Amygdala (tissue), 56 donors: ENCODE measurements at regions not wholly inside any gene's neighbourhood (a gene's known extent, or its start where the extent isn't known, plus 50 kb on each side); places are given as distances from the start of the nearest gene placed in this dataset.

Experiments used
- DNase-seq, 56 donors: peaks; one replicate each; lab custom pipeline; 2025; lab: John Stamatoyannopoulos, UW

DNA sequence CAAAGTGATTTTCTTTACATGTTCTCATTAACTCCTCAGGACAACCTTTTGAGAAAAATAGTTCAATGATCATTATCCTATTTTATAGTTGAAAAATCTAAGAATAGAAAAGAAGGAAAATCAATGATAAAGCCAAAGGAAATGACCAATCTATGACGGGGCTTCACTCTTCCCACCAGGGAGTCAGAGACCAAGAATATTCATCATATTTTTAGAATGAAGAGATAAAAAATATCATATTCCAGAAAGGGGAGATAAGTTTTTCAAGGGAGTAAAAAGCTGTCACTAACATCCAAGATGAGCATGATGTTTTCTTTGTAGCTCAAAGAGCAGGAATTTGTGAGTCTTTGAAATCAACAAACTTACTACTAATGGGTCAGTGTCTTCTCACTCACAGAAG lies 71.5 kb upstream of the LPP start:
- no peak for DNase-seq

DNA sequence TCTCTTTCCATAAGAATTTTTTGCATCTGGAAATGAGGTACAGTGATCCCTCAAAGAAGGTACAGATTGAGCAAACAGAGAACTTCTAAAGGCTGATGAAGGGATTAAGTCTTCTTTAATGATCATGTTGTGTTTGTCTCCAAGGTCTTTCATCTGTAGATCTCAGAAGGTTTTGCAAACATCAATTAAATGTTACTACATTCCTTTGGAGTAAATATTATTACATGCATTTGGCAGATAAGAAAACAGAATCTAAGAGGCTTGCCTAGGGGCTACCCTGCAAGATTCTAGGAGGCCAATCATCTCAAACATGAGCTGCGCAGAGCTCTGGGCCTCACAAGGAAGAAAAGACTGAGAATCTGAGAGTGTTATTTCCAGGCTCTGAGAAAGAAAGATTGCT lies 70.9 kb upstream of the LPP start:
- DNase-seq: no peak

DNA sequence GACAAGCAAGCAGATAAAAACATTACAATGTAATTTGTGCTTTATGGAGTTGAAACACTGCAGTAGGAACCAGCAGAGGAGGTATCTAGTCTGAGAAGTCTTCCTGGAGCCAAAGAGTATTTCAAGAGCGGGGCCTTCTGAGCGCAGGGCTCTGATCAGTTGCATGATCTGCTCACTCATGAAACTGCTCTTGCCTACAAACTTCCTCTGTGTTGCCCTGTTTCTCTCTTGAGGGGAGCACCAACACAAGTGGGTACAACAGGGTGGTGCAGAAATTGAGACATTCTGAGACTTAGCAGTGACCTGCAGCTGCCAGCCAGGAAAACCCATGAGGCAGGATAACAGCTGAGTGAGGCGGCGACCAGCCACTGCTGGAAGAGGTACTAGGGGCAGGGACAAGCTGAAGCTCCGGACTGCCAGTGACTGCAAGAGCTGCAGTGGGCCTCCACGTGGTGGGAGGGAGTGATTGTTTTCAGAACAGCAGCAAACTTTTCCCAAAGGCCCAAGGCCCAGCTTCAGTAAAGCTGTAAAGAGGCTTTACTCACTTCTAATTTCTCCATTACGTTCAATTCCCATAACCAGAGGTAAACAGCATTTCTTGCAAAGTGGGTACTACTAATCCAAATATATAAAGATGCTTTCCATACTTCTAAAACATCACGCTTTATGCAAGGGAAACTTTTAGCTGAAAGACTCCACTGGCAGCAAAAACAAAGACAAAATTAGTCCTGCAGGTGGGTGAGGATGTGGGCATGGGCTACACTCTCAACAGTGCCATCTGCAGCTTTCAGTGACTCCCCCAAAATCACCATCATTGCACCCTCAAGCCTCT lies 69.0 kb upstream of the LPP start:
- DNase-seq: no peak

DNA sequence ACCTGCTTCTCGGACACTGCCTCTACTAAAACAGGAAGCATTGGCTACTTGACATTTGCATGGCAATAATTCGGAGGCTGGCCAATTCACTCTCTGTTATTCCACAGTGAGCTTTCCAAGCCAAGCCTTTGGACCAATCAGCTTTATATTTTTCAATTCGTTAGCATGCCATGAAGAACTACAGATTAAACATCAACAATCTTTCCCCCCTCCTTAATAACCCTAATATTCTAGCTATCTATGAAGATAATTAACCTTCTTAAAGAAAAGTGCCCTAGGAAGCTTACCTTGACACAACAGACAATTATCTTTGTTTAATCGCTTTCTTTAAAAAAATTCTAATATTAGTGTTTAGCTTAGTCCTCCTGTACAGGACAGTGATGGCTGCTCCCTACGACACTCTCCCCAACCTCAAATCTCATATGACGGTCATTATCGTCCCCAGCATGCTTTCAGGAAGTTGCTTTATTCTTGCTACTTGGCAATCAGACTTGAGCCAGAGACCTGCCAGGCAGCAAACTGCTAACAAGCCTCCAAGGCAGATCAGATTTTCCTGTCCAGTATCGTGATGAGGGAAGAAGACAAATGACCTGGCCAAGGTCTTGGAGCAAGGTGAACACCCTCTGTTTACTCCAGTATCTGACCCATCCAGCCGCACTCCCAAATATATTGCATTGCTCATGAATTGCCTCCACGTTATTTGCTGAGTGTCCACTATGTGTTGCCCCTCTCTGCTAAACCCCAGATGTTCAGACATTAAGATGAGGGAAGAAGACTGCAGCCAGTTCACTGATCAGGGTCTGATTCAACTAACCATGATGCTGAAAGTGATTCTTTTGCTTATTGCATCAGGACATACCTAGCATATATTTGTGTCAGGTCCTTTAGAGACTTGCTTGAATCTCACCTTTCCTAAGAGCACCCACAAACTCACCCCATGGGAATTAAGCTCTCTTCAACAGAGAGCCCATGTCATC lies 68.1 kb upstream of the LPP start:
- no peak for DNase-seq

DNA sequence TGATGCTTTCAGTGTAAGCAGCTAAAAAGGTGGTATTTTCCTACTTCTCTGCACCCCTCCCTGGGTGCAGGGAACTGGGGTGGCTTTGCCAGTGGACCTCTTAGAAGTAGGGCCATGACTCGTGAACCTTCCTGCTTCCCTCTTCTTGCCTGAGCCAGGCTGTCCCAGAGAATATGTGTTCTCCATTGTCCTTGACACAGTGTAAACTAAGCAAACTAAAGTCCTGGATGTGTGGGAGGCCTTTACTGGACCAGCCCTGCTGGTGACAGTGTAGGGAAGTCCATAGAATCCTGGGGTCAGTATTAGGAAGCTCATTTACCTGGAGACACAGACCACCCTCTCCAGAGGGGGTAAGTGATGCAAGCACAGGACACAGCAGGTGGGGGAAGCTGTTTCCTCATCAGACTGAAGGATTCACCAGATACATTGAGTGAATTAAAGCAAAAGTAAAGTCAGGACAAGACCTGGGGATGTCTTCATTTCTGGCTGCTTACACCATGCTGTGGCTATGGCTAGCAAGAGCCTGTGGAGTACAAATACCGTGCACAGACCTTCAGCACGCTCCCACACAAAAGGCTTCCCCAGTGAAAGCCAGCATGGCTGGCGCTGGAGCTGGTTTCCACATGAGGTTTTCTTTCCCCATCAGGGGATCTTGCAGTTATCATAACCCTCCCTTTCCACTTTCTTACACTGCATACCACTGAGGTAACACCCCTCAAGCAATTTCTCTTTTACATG lies 64.8 kb upstream of the LPP start:
- no peak for DNase-seq

DNA sequence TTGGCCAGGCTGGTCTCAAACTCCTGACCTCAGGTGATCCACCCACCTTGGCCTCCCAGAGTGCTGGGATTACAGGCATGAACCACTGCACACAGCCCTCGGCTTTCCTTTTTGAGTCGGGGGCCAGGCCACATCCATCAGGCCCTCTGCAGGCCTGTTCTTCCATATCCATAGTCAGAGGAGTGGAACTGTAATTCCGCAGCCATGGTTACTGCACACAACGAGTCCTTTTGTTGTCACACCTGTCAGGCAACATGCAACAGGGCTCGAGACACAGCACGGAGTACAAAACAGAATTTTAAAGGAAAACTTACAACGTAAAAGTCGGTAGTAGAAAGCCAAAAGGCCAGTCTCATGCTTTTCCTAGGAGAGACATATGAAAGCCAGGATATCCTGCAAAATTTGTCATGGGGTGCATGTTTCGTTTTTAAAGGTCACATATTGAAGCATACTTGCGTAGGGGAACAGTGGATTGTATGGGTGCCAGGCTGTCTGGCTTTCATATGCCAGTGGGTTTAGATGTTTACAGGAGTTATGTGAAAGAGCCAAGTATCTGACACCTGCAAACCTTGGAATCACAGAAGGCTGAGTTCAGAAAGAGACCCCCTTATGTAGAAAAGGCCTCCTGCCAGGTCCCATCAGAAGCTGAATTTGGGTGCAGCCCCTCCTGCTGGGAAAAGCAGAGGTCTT lies 63.2 kb upstream of the LPP start:
- no peak for DNase-seq

DNA sequence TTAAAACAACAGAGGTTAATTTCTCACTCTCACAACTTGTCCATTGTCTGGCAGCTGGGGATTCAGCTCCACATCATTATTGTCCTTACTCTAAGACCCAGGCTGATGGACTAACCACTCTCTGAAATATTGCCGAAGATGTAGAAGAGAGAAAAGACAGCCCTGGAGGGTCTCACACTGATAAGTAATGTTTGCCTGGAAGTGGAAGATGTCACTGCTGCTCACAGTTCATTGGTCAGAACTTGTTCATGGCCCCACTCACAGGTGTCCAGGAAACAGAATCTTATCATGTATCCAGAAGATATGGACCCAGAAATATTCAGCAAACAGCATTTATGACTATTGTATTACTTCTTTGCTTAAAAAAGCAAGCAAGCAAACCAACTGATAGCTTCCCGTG lies 62.2 kb upstream of the LPP start:
- no peak for DNase-seq

DNA sequence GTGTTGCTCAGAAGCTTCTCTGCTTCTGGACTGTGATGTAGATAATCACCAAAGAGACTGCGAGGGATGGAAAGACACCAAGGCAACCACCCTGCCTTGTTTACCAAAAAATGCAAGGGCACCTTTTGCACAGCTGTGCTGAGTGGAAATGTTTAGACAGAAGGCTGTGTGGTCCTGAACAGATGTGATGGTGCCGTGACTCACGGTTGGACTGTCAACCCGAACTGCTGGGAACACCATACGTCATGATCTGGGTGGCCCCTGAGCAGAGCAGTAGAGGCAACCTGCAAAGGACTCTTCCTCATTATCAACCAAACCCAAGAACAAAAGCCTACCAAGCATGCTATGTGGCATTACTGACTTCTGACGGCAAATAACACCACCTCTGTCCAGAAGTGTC lies 61.3 kb upstream of the LPP start:
- DNase-seq: no peak

DNA sequence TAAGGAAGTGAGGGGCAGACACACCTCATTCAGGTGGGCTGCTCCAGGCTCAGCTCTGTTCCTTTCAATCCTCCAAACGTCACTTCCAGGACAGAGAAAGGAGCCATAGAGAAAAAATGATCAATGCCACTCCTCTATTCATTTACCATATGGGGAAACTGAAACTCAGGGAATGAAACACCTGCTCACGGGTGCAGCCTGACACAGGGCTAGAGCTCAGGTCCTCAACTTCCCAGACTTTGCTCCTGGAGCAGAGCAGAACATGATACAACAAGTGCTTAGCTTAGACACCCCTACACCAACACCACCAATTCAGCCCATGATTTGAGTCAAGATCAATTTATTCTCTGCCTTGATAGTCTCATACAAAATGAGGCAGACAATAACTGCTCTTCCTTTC lies 58.5 kb upstream of the LPP start:
- no peak for DNase-seq

DNA sequence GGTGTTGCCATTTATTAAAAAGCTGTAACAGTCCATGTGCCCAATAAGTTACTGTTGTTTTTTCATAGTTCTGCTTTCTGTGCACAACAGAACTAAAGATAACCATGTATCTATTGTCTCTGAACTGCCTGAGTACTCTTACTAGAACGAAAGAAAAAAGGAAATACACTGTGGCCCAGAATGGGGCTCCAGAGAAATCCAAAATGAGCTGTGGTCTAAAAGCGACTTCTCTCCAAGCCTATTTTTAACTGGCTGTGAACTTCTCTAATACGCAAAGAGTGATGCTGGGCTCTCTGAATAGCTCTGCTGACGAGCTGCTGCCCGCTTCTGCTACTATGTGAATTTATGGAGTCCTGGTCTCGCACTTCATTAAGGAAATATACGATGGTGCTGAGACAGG lies 56.2 kb upstream of the LPP start:
- peak in 12 of 56 donors; percentile 2 to 50 (median 8) for DNase-seq

DNA sequence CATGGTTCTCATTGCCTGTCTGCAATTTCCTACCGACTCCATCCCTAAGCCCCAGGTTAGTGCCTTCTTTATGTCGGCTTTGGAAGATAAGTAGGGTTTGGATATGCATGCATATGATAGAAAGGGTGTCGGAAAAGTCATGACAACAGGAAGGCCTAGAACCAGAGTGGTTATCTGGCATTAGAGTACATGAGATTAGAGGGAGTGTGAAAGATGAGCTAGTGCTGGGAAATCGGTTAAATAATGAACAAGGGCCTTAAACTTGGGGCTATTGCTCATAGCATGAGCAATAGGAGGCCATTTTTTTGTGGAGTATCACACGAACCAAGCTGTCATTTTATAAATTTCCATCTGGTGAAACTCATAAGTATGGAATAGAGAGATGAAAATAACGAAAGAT lies 54.0 kb upstream of the LPP start:
- DNase-seq: no peak

DNA sequence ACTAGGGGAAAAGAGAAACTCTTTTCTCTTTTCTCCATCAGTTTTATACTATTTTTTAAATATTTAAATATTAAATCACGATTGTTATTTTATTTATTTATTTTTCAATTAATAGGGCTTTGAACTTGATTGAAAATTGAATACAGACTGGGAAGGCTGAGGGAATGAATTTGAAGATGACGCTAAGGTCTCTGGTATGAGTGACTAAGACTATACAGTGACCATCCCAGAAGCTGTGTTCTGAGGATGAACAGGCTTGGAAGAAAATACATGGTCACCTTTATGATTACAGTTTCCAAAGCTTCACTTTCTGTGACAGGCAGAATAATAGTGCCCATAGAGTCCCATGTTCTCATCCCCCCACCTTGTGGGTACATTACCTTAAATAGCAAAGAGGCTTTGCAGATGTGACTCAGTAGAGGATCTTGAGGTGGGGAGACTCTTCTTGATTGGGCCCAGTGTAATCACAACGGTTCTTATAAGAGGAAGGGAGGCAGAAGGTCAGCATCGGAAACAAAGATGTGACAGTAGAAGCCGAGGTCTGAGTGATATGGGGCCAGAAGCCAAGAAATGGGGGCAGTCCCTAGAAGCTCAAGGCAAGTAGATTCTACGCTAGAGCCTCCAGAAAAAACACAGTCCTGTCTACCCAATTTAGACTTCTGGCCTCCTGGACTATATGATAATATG lies 51.0 kb upstream of the LPP start:
- no peak for DNase-seq

DNA sequence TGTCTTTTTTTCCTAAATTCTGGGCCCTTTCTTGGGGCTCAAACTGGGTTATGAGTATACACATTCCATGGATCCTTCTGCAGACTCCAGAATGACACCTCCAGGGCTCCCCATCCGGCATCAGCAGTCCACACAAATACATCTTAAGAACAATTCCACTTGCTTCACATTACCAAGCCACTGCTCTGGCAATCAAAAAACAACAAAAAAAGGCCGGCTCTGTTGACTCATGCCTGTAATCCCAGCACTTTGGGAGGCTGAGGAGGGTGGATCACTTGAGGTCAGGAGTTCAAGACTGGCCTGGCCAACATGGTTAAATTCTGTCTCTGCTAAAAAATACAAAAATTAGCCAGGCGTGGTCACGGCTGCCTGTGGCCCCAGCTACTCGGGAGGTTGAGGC lies 49.9 kb upstream of the LPP start:
- no peak for DNase-seq
